ENCODE measurements at regions not wholly inside any gene's neighbourhood (a gene's known extent, or its start where the extent isn't known, plus 50 kb on each side); places are given as distances from the start of the nearest gene placed in this dataset.

GRCh38 chr1:2878591-2878990 lies 77.1 kb upstream of the TTC34 start:
- TF ChIP-seq CTCF (IDR thresholded peaks at IDR 0.05; ENCODE audit: low read length) (no peak), EZH2 (IDR thresholded peaks at IDR 0.05; ENCODE audit: borderline replicate concordance, low read length) (no peak)

Measured in OCI-LY1 (cell line).